Sigmoid colon (tissue), 6 donors: ENCODE measurements at regions not wholly inside any gene's neighbourhood (a gene's known extent, or its start where the extent isn't known, plus 50 kb on each side); places are given as distances from the start of the nearest gene placed in this dataset.
A peak's percentile ranks its signal among the peaks of the same experiment; 100 is the strongest.

Experiments used
- DNase-seq: peaks from one replicate; pipeline ENCODE4 v3.0.0-alpha.2; 2019
- H3K27ac ChIP-seq, 4 donors: fragments of 200-600 bp; sonication (generic); one replicate each; pipeline ENCODE4 v1.5.1; 2016 to 2019; ENCODE audit warnings: mild to moderate bottlenecking in 1 of 4
- H3K27me3 ChIP-seq, 3 donors: fragments of 200-600 bp; sonication (generic); one replicate each; pipeline ENCODE4 v1.5.1; 2019; ENCODE audit warnings: mild to moderate bottlenecking in 1 of 3
- H3K36me3 ChIP-seq, 4 donors: fragments of 200-600 bp; sonication (generic); one replicate each; pipeline ENCODE4 v1.5.1; 2016 to 2019
- H3K4me1 ChIP-seq, 4 donors: fragments of 200-600 bp; sonication (generic); one replicate each; pipeline ENCODE4 v1.5.1; 2017 to 2019
- H3K4me3 ChIP-seq, 4 donors: fragments of 200-600 bp; sonication (generic); one replicate each; pipeline ENCODE4 v1.5.1; 2017 to 2019; ENCODE audit warnings: mild to moderate bottlenecking in 2 of 4, moderate library complexity in 1 of 4
- H3K9me3 ChIP-seq, 4 donors: fragments of 200-600 bp in 3 of 4; sonication (generic) in 3 of 4; one replicate each; pipeline versions ENCODE4 v1.5.1 to v1.6.1; 2013 to 2019
- EP300 ChIP-seq, 4 donors: sonication (generic); formaldehyde crosslinking; IDR thresholded peaks; one replicate each; pipeline ENCODE4 v1.6.1; 2017; ENCODE audit warnings: antibody characterized with exemption in 4 of 4
- POLR2A ChIP-seq, 2 donors: fragments of 450-650 bp; IDR thresholded peaks; one replicate each; pipeline ENCODE4 v1.6.1; 2016; ENCODE audit warnings: antibody characterized with exemption in 2 of 2, mild to moderate bottlenecking in 2 of 2, moderate library complexity in 2 of 2
- POLR2AphosphoS5 ChIP-seq, 4 donors: sonication (generic); formaldehyde crosslinking; IDR thresholded peaks; one replicate each; pipeline ENCODE4 v1.6.1; 2017; ENCODE audit warnings: antibody characterized with exemption in 4 of 4
- WGBS, 2 donors: extraction: QIAGEN DNeasy Blood & Tissue Kit; methylation state at CpG; one replicate each; pipeline ENCODE4 v1.1.7; 2013; 5-methylcytosine and 5-hydroxymethylcytosine counted together
- intact Hi-C: fragments of 100-400 bp; cut with DNase I; formaldehyde crosslinking; loops from one replicate; pipeline ENCODE4 v1.15.1; 2023
- TF ChIP-seq, protein P1 (sequence below), 4 experiments: fragments of 450-650 bp in 3 of 4; fragments of 200-600 bp in 1 of 4; IDR thresholded peaks; one replicate each; pipeline ENCODE4 v1.5.1; 2016 to 2019; ENCODE audit warnings: antibody characterized with exemption in 4 of 4, mild to moderate bottlenecking in 3 of 4, moderate library complexity in 2 of 4
- donor health status: healthy with polysubstance abuse.
- donor health status: healthy.

DNA sequence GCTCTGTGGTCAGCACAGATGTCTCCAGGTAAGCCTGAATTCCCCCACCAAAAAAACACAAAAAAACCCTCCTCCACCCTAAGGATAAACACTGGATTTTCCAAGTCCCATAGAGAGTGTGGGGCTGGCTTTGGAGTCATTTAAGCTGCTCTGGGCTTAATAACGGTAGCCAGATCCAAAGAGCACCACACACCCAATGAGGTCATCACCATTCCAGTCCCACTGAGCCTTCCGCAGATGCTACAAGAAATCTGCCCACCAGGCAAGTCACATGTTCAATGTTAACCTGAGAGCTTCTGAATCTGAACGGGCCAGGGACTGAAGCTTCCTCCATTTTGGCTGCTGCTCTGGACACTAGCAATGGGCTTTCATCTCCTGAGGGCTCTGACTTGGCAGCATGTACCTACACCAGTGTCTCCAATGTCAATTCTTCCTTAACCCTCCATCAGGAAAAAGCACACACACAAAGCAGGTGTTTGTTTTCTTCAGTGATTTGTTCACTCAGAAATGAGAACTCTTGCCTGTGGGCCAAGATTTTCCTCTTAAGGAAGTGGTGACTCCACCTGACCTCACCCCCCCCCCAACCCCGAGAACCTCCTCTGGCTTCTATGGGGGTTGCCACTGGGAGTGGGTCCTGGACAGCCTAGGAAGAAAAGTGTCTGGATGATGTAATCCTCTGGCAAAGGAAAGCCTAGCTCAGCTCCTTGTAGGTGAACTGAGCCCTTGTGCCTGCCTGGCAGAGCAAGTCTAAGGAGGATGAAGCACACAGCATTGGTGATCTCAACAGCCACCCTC is 220.1 kb downstream of the FOXL1 start:
- Histone ChIP-seq H3K4me3 (no peak overlapping the region), H3K4me1 (no peaks in the 10 kb centered on the region), H3K9me3 (peaks cover 0 to under 1% (median 0%) of the 10 kb centered on the region in 4 donors), H3K27me3 (peaks cover 3 to 60% (median 6%) of the 10 kb centered on the region in 3 donors), H3K27ac (no peak overlapping the region), H3K36me3 (no peaks in the 10 kb centered on the region)
- WGBS, 2 donors, result 57 to 69% methylated on average over 4 of the region's 4 CpGs
- intact Hi-C loops, result no loop called here
- TF ChIP-seq, protein P1, sequence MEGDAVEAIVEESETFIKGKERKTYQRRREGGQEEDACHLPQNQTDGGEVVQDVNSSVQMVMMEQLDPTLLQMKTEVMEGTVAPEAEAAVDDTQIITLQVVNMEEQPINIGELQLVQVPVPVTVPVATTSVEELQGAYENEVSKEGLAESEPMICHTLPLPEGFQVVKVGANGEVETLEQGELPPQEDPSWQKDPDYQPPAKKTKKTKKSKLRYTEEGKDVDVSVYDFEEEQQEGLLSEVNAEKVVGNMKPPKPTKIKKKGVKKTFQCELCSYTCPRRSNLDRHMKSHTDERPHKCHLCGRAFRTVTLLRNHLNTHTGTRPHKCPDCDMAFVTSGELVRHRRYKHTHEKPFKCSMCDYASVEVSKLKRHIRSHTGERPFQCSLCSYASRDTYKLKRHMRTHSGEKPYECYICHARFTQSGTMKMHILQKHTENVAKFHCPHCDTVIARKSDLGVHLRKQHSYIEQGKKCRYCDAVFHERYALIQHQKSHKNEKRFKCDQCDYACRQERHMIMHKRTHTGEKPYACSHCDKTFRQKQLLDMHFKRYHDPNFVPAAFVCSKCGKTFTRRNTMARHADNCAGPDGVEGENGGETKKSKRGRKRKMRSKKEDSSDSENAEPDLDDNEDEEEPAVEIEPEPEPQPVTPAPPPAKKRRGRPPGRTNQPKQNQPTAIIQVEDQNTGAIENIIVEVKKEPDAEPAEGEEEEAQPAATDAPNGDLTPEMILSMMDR (IDR thresholded peaks at IDR 0.05), result no peak
- TF ChIP-seq POLR2A (IDR thresholded peaks at IDR 0.05) (no peak), POLR2AphosphoS5 (IDR thresholded peaks at IDR 0.05) (no peak), EP300 (IDR thresholded peaks at IDR 0.05) (no peak)
- DNase-seq, result peak; percentile 4

GRCh38 chr16:86799367-86799766 is 221.0 kb downstream of the FOXL1 start:
- Histone ChIP-seq H3K4me3 (no peak overlapping the region), H3K36me3 (no peaks in the 10 kb centered on the region), H3K4me1 (no peaks in the 10 kb centered on the region), H3K27ac (no peak overlapping the region), H3K27me3 (peaks cover 6 to 61% (median 6%) of the 10 kb centered on the region in 3 donors), H3K9me3 (peaks cover 0 to 3% (median 1%) of the 10 kb centered on the region in 4 donors)
- 75 to 86% methylated on average over 4 of the region's 4 CpGs for WGBS, 2 donors
- intact Hi-C loops, result no loop called here
- TF ChIP-seq POLR2A (IDR thresholded peaks at IDR 0.05), result no peak
- no peak for TF ChIP-seq EP300 (IDR thresholded peaks at IDR 0.05)
- TF ChIP-seq POLR2AphosphoS5 (IDR thresholded peaks at IDR 0.05), result no peak
- DNase-seq, result no peak

DNA sequence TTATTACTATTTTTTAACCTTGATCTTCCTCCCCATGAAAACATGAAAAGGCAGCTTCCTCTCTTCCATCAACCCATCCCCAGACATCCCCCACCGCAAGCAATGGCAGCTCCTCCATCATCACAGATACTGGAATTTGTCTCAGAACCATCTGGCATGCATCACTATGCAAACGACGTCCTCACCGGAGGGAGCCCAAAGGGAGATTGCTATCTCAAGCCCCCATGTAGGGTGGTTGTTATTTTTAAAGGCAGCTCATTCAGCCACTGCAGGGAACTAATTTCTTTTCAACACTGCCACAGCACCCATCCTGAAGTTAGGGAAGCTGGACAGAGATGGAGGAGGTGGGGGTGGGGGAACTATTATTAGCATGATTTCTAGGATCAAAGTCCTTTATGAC is 222.5 kb downstream of the FOXL1 start:
- TF ChIP-seq EP300 (IDR thresholded peaks at IDR 0.05), result no peak
- TF ChIP-seq POLR2AphosphoS5 (IDR thresholded peaks at IDR 0.05), result no peak
- TF ChIP-seq, protein P1 (IDR thresholded peaks at IDR 0.05), result no peak
- no peak for TF ChIP-seq POLR2A (IDR thresholded peaks at IDR 0.05)
- Histone ChIP-seq H3K9me3 (peaks cover 0 to 3% (median 1%) of the 10 kb centered on the region in 4 donors), H3K27me3 (peaks cover 6 to 69% (median 6%) of the 10 kb centered on the region in 3 donors), H3K4me1 (no peaks in the 10 kb centered on the region), H3K4me3 (no peak overlapping the region), H3K27ac (no peak overlapping the region), H3K36me3 (no peaks in the 10 kb centered on the region)
- 23 to 41% methylated on average over 4 of the region's 4 CpGs for WGBS, 2 donors
- no peak for DNase-seq
- intact Hi-C loops, result no loop called here

GRCh38 chr16:86802013-86802412 is 223.7 kb downstream of the FOXL1 start:
- Histone ChIP-seq H3K27ac (no peak overlapping the region), H3K27me3 (peaks cover 7 to 79% (median 11%) of the 10 kb centered on the region in 3 donors), H3K9me3 (peaks cover 0 to 3% (median 1%) of the 10 kb centered on the region in 4 donors), H3K4me3 (no peak overlapping the region), H3K4me1 (no peaks in the 10 kb centered on the region), H3K36me3 (no peaks in the 10 kb centered on the region)
- TF ChIP-seq POLR2AphosphoS5 (IDR thresholded peaks at IDR 0.05), result no peak
- no peak for TF ChIP-seq POLR2A (IDR thresholded peaks at IDR 0.05)
- TF ChIP-seq EP300 (IDR thresholded peaks at IDR 0.05), result no peak
- TF ChIP-seq, protein P1 (IDR thresholded peaks at IDR 0.05), result no peak
- DNase-seq, result no peak
- 82 to 87% methylated on average over 2 of the region's 2 CpGs for WGBS, 2 donors
- intact Hi-C loops, result no loop called here

DNA sequence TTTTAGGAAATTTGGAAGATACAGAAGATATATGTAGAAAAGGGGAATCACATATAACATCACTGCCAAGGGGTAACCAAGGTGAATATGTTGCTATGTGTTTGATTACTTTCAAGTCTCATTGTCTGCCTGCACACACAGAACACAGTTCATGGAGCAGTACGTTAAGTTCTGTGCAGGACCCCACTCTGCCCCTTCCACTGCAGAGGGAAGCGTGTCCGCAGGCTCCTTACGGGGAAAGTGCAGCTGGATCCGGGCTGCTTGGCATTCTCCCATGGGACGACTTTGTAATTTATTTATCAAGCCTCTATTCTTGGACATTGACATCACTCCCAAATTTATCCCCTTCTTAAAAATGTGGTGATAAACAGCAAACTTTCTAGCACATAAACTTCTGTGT is 226.8 kb downstream of the FOXL1 start:
- DNase-seq, result peak; percentile 48
- H3K36me3 ChIP-seq, result no peaks in the 10 kb centered on the region
- H3K4me3 ChIP-seq, result no peak overlapping the region
- H3K4me1 ChIP-seq, result no peaks in the 10 kb centered on the region
- no peak overlapping the region for H3K27ac ChIP-seq
- TF ChIP-seq EP300 (IDR thresholded peaks at IDR 0.05), result no peak
- TF ChIP-seq POLR2A (IDR thresholded peaks at IDR 0.05), result no peak
- 74 to 80% methylated on average over 6 of the region's 6 CpGs for WGBS, 2 donors
- peaks cover 0 to 3% (median 1%) of the 10 kb centered on the region in 4 donors for H3K9me3 ChIP-seq
- peaks cover 6 to 78% (median 18%) of the 10 kb centered on the region in 3 donors for H3K27me3 ChIP-seq
- intact Hi-C loops, result no loop called here
